ENCODE measurements at regions not wholly inside any gene's neighbourhood (a gene's known extent, or its start where the extent isn't known, plus 50 kb on each side); places are given as distances from the start of the nearest gene placed in this dataset.

- TF ChIP-seq CTCF (IDR thresholded peaks at IDR 0.05 in 4 of 5, conservative IDR thresholded peaks at IDR 0.05 in 1 of 5) (no peak), POLR2A (IDR thresholded peaks at IDR 0.05) (no peak)
Measured at GRCh38 chr16:5639531-5639930, 541.9 kb upstream of the EEF2KMT start.
